Neuron (in vitro differentiated cells): ENCODE measurements at regions not wholly inside any gene's neighbourhood (a gene's known extent, or its start where the extent isn't known, plus 50 kb on each side); places are given as distances from the start of the nearest gene placed in this dataset.

Source experiments
- H2AFZ ChIP-seq: one replicate; pipeline ENCODE4 v1.6.1; 2013; ENCODE audit warnings: low read depth, mild to moderate bottlenecking, inconsistent platforms, low read length, moderate library complexity
- H3K27me3 ChIP-seq: one replicate; pipeline ENCODE4 v1.6.1; 2013; ENCODE audit warnings: low read length; ENCODE audit not compliant: insufficient read depth
- H3K36me3 ChIP-seq: one replicate; pipeline ENCODE4 v1.6.1; 2013; ENCODE audit warnings: low read length; ENCODE audit not compliant: insufficient read depth
- H3K4me1 ChIP-seq: one replicate; pipeline ENCODE4 v1.6.1; 2013; ENCODE audit warnings: low read length; ENCODE audit not compliant: insufficient read depth
- H3K4me3 ChIP-seq: 2 replicates; pipeline ENCODE4 v1.5.1; 2013; ENCODE audit warnings: mild to moderate bottlenecking, low read length, moderate library complexity
- H3K9me3 ChIP-seq: one replicate; pipeline ENCODE4 v1.6.1; 2013; ENCODE audit warnings: low read length

DNA sequence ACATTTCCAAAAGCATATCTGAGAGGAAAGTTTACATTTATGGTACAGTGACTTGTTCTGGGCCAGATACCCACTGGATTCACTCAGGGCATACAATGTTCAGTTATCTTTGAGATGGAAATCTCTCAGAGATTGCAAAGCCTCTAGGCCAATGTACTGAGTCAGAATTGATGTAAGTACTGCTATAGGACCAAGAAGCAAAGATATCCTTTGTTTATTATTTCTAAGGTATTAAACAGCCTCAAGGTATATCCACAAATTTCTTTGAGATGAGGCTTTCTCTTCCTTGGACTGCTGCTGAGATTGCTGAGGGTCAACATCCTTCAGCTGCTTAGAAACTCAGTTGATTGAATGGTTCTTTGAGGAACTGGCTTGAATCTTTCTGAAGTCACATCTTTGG is 484.0 kb downstream of the METTL15 start:
- Histone ChIP-seq H3K4me1 (no peaks in the 10 kb centered on the region), H3K36me3 (no peaks in the 10 kb centered on the region), H3K9me3 (no peaks in the 10 kb centered on the region), H3K27me3 (no peaks in the 10 kb centered on the region), H2AFZ (no peak overlapping the region), H3K4me3 (no peak overlapping the region)

DNA sequence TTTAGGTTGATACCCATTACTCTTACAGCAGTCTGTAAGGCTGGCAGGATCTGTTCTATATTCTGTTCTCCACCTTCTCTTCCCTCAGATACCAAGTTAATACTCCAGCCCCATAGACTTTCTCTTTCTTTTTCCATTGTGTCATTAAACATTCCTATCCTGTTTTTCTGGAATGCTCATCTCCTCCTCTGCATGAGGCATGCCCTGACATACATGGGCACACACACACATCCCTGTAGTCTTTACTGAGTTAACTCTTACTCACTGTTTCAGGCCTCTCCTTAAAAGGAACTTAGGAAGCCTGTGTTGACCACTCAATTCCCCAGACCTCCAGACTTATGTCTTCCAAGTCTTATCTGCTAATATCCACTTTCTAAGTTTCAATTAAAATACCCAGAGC is 476.8 kb downstream of the METTL15 start:
- no peaks in the 10 kb centered on the region for H3K27me3 ChIP-seq
- H2AFZ ChIP-seq = no peak overlapping the region
- H3K4me3 ChIP-seq = no peak overlapping the region
- H3K9me3 ChIP-seq = no peaks in the 10 kb centered on the region
- H3K4me1 ChIP-seq = no peaks in the 10 kb centered on the region
- H3K36me3 ChIP-seq = no peaks in the 10 kb centered on the region

DNA sequence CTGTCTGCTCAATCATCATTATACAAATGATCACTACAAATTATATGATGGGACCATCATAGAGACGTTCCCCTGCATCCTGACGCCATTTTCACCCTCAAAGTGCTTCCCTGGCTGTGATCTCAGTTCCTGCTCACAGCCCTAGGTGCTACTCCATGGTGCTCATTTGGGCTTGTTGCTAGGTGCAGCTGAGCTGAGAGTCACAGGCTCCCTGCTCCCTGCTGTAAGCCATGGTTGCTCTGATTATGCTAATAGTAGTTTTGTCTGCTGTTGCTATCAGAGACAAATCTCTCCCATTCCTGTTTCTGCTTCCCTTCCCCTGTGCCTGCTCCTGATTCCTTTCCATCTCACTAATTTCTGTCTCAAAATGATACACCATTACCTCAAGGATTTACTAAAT is 474.3 kb downstream of the METTL15 start:
- no peaks in the 10 kb centered on the region for H3K27me3 ChIP-seq
- no peaks in the 10 kb centered on the region for H3K36me3 ChIP-seq
- no peaks in the 10 kb centered on the region for H3K4me1 ChIP-seq
- H3K9me3 ChIP-seq = no peaks in the 10 kb centered on the region
- no peak overlapping the region for H2AFZ ChIP-seq
- H3K4me3 ChIP-seq = no peak overlapping the region

DNA sequence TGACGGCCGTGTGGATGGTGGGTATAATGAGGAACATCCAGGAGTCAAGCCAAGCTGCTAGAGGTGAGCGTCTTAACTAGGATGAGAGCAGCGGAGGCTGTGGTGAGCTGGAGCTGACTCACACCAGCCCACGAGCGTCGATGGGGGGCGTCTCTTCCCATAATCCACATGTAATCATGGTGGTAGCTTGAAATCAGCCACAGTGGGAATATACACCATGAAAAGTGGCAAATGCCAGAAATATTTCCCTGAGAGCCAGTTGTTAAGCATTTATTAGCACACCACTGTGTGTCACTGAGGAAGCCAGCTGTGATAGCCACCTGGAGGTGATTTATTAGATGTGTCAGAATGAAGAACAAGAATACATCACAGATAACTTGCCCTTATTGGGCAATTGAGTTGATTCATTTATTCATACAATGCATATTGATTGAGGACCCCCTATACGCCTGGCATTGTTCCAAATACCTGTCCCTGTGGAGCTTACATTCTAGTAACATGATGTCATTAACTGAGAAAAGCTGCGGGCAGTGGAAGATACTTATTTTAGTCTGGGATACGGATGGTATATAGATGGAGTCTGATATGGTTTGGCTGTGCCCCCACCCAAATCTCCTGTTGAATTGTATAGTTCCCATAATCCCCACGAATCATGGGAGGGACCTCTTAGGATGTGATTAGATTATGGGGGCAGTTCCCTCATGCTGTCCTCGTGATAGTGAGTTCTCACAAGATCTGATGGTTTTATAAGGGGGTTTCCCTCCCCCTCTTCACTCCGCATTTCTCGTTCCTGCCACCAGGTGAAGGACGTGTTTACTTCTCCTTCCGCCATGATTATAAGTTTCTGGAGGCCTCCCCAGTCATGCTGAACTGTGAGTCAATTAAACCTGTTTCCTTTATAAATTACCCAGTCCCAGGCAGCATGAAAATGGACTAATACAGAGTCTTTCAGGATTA is 473.4 kb downstream of the METTL15 start:
- Histone ChIP-seq H2AFZ (no peak overlapping the region), H3K9me3 (no peaks in the 10 kb centered on the region), H3K4me1 (no peaks in the 10 kb centered on the region), H3K4me3 (no peak overlapping the region), H3K27me3 (no peaks in the 10 kb centered on the region), H3K36me3 (no peaks in the 10 kb centered on the region)

DNA sequence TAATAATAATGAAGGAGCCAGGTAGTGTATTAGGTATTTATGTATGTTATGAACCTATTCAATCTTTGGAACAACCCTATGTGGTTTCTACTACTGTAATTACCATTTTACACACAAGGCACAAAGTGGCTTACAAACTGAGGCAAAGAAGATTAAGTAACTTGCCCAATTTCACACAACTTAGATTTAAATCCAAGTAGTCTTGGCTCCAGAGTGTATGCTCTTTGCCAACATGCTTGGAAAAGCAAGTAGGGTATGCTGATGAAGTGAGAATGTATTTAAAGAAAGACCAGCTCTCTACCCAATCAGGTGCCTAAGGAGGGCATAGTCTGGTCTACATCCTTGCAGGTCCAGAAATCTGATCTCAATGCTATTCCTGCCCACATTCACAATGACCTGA is 463.2 kb downstream of the METTL15 start:
- Histone ChIP-seq H2AFZ (no peak overlapping the region), H3K27me3 (peaks cover 4% of the 10 kb centered on the region), H3K4me3 (no peak overlapping the region), H3K4me1 (peaks cover 7% of the 10 kb centered on the region), H3K9me3 (no peaks in the 10 kb centered on the region), H3K36me3 (no peaks in the 10 kb centered on the region)

DNA sequence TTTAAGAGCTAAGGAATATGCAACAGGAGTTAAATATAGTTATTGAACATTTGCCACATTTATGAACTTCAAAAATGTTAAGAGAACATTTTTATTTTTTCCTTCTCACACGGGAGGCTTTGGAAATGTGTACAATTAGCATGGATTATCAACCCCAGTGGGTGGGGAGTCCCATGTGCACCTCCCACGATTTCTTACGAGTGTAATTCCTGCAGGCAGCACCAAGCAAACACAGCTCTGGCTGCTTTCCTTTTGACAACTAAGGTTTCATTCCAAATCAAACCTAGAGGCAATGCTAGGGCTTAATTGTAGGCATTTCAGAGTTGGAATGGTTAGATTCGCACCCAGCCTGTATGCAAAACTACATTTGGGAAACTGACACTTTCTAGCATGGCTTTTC is 460.9 kb downstream of the METTL15 start:
- Histone ChIP-seq H3K4me3 (no peak overlapping the region), H3K9me3 (no peaks in the 10 kb centered on the region), H3K4me1 (peaks cover 8% of the 10 kb centered on the region), H3K27me3 (no peaks in the 10 kb centered on the region), H2AFZ (no peak overlapping the region), H3K36me3 (no peaks in the 10 kb centered on the region)

DNA sequence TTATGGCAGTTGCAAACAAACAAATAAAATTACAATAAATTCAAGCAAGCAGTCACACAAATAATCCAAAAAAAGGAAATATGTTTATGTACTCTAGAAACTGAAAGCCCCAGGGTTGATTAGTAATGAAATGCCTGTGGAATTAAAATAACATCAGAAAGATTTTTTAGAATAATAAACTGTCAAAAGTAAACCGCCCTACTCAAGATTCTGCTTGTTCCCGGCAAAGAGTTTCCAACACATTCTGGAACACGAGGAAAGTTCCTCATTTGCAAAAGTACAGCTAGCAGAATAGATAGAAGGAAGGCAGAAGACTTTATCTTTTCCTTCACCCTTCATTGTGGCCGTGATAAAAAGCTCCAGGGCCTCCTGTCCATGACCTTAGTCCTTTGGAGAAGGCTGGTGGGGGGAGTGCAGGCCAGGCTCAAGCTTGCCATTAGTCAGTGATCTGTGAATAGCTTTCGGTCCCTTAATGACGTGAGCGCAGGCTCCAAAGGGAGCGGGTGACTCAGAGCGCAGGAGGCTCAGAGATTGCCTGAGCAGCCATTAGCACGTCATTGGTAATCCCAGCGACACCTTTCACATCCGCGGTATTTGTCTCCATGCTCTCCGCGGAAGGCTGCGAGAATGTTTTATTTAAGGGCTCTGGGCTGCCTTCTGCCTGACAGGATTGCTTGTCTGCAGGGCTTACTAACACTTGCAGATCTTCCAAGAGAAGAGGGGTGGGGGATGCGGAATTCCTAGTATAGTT is 458.3 kb downstream of the METTL15 start:
- Histone ChIP-seq H3K4me1 (peaks cover 8% of the 10 kb centered on the region), H3K4me3 (peak overlapping the region; percentile 46), H3K27me3 (no peaks in the 10 kb centered on the region), H2AFZ (peak overlapping the region; percentile 67), H3K9me3 (no peaks in the 10 kb centered on the region), H3K36me3 (no peaks in the 10 kb centered on the region)

DNA sequence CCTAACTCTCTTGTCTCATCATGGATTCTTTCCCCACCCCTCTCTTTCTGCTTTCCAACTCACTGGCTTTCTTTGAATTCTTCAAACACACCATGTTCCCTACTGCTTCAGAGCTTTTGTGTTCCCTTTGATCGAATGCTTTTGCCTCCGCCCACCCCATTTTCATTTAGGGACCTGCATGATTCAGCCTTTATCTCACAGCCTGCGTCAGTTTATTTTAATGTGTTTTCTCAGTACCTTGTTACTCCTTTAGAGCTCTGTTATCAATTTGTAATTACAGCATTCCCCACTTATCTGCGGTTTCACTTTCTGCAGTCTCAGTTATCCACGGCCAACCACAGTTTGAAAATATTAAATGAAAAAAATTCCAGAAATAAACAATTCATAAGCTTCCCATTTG is 451.3 kb downstream of the METTL15 start:
- H2AFZ ChIP-seq = peak overlapping the region; percentile 36
- peaks cover 4% of the 10 kb centered on the region for H3K27me3 ChIP-seq
- peaks cover 4% of the 10 kb centered on the region for H3K4me1 ChIP-seq
- no peaks in the 10 kb centered on the region for H3K36me3 ChIP-seq
- H3K4me3 ChIP-seq = no peak overlapping the region
- H3K9me3 ChIP-seq = no peaks in the 10 kb centered on the region

DNA sequence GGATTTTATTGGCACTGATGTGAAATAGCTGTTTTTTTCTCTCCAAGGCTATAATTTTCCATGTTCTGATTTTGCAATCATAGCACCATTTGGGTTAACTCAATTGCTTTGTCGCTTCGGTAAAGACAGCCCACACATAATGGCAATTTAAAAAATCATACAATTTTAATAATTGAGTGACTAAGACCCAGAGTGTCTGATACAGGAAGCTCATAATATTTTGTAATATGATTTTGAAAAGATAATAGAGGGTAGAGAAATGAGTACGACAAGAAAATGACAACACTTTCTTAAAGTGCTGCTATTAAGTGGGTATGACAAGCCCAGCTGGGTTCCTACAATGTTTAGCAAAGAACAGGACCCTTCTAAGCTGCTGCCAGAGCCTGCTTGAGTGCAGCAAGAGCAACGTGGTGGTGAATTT is 439.1 kb downstream of the METTL15 start:
- H3K4me1 ChIP-seq = no peaks in the 10 kb centered on the region
- H3K36me3 ChIP-seq = no peaks in the 10 kb centered on the region
- H2AFZ ChIP-seq = no peak overlapping the region
- H3K9me3 ChIP-seq = no peaks in the 10 kb centered on the region
- no peaks in the 10 kb centered on the region for H3K27me3 ChIP-seq
- H3K4me3 ChIP-seq = no peak overlapping the region

DNA sequence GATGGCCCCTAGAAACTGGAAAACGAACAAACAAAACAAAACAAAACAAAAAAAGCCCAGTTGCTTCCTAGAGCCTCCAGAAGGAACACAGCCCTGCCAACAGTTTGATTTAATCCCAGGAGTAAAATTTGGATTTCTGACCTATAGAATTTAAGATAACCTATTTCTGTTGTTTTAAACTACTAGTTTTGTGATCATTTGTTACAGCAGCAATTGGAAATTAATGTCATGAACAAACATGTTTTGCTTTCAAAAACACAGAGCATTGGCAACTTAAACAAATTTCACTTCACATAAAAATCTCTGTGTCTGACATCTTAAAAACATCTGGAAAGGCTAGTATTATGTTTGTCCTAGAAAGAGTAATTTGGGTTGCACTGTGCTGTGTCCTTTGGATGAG is 437.3 kb downstream of the METTL15 start:
- H3K9me3 ChIP-seq = no peaks in the 10 kb centered on the region

DNA sequence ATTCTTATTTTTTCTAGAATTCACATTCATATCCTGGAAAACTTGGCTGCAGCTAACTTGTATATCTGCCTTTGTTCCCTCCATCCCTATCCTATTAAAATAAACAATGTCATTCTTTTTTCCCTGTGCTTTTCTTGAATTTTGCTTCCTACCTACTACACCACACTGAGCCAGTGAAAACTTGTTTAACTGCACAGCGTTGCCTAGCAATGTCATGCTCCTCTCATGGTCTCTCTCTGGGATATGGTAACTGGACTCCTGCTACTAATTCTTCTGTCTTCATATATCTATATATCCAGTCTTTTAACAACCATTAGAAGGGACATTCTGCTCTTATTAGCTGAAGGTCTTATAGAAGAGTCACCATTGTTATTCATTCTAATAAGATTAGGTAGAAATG is 434.4 kb downstream of the METTL15 start:
- Histone ChIP-seq H3K27me3 (no peaks in the 10 kb centered on the region), H2AFZ (peak overlapping the region; percentile 16), H3K4me1 (peaks cover 6% of the 10 kb centered on the region), H3K4me3 (no peak overlapping the region), H3K9me3 (no peaks in the 10 kb centered on the region), H3K36me3 (no peaks in the 10 kb centered on the region)

More for the DNA sequence above, 437.3 kb downstream of the METTL15 start:
- no peak overlapping the region for H3K4me3 ChIP-seq
- H3K27me3 ChIP-seq = no peaks in the 10 kb centered on the region
- no peak overlapping the region for H2AFZ ChIP-seq
- no peaks in the 10 kb centered on the region for H3K36me3 ChIP-seq
- H3K4me1 ChIP-seq = peaks cover 6% of the 10 kb centered on the region

DNA sequence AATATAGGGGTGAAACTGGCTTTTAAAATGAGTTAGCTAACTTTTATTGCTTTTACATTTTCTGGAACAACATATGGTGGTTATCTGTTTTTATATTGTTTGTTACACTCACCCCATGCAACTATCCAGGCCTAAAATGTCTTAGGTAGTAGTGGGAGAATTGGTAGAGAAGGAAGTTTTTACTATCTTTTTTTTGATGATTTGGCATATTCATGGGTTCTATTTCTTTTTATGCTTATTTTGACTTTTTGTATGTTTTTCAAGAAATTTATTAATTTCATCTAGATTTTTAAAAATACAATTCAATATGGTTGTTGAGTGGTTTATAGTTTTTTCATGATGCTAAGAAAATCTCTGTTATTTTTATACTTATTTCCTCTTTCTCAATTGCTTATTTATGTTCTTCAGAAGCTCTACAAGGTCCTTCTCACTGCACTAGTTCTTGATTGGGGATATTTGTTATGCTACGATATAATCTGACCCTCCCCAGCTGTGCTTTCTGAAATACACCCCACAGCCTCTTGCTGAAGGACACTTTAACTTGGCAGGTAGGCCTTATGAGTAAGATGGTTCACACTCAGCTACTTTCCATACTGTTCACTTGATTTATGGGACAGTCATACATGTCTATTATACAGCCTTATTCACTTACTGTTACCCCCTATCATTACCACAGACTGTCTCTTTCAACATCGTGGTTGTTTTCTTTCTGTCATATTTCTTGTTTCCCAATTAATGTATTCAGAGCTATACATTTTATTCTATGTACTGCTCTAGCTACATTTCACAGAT is 431.2 kb downstream of the METTL15 start:
- H3K27me3 ChIP-seq = no peaks in the 10 kb centered on the region
- no peak overlapping the region for H2AFZ ChIP-seq
- H3K36me3 ChIP-seq = no peaks in the 10 kb centered on the region
- no peaks in the 10 kb centered on the region for H3K9me3 ChIP-seq
- peaks cover 6% of the 10 kb centered on the region for H3K4me1 ChIP-seq
- no peak overlapping the region for H3K4me3 ChIP-seq

DNA sequence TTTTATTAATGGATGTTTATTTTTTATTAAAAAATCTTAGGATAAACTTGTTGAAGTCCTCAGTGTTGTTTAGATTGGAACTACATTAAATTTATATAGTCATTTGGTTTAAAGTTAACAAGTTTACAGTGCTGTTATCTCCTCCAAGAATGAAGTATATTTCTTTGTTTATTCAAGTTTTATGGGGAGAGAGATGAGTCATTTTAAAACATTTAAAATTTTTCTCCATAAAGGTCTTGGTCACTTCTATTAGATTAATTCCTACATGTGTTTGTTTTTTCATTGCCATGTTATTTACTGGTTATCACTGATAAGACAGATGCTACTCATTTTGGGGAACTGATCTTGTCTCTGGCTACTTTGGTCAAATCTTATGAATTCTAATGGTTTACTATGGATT is 429.6 kb downstream of the METTL15 start:
- H3K9me3 ChIP-seq = no peaks in the 10 kb centered on the region
- no peak overlapping the region for H2AFZ ChIP-seq
- no peaks in the 10 kb centered on the region for H3K36me3 ChIP-seq
- no peak overlapping the region for H3K4me3 ChIP-seq
- no peaks in the 10 kb centered on the region for H3K27me3 ChIP-seq
- peaks cover 6% of the 10 kb centered on the region for H3K4me1 ChIP-seq
